Right lobe of liver (tissue), 6 donors: ENCODE measurements at regions not wholly inside any gene's neighbourhood (a gene's known extent, or its start where the extent isn't known, plus 50 kb on each side); places are given as distances from the start of the nearest gene placed in this dataset.
A peak's percentile ranks its signal among the peaks of the same experiment; 100 is the strongest.

Experiments
- ATAC-seq, 4 donors: fragments of 200-7000 bp; cut with Tn5 transposase; one replicate each; pipeline ENCODE4 v1.9.1; 2020; ENCODE audit warnings: mild to moderate bottlenecking in 4 of 4, moderate library complexity in 4 of 4
- DNase-seq, 3 donors: peaks; one replicate each; pipeline ENCODE4 v3.0.0-alpha.2; 2020
- H3K27ac ChIP-seq, 3 donors: fragments of 200-600 bp; one replicate each; pipeline ENCODE4 v1.8.0; 2022
- H3K27me3 ChIP-seq, 2 donors: fragments of 200-600 bp; one replicate each; pipeline ENCODE4 v1.8.0; 2022
- H3K36me3 ChIP-seq, 4 donors: fragments of 200-600 bp; sonication (generic) in 1 of 4; one replicate each; pipeline versions ENCODE4 v1.5.1 to v1.8.0; 2017 to 2022; ENCODE audit warnings: control low read depth in 1 of 4
- H3K4me1 ChIP-seq, 4 donors: fragments of 200-600 bp; sonication (generic) in 1 of 4; one replicate each; pipeline versions ENCODE4 v1.5.1 to v1.8.0; 2017 to 2022; ENCODE audit warnings: control low read depth in 1 of 4
- H3K4me3 ChIP-seq, 3 donors: fragments of 200-600 bp; one replicate each; pipeline ENCODE4 v1.8.0; 2022
- H3K9me3 ChIP-seq, 4 donors: fragments of 200-600 bp; sonication (generic) in 1 of 4; one replicate each; pipeline versions ENCODE4 v1.5.1 to v1.8.0; 2017 to 2022; ENCODE audit warnings: control low read depth in 1 of 4
- CTCF ChIP-seq, 4 donors: fragments of 200-600 bp in 3 of 4; fragments of 450-650 bp in 1 of 4; IDR thresholded peaks; one replicate each; pipeline versions ENCODE4 v1.5.1 to v1.8.0; 2016 to 2022; ENCODE audit warnings: antibody characterized with exemption in 4 of 4, mild to moderate bottlenecking in 2 of 4
- POLR2A ChIP-seq: fragments of 450-650 bp; IDR thresholded peaks from one replicate; pipeline ENCODE4 v1.6.1; 2017; ENCODE audit warnings: antibody characterized with exemption, mild to moderate bottlenecking
- WGBS: methylation state at CpG from one replicate; pipeline ENCODE4 v1.1.6; 2018; ENCODE audit warnings: low coverage, low lambda C conversion rate; ENCODE audit not compliant: insufficient coverage; ENCODE audit errors: missing lambda C conversion rate; 5-methylcytosine and 5-hydroxymethylcytosine counted together
- intact Hi-C, 2 donors: fragments of 100-400 bp; cut with DNase I; formaldehyde crosslinking; loops; one replicate each; pipeline versions ENCODE4 v1.11.2 to v1.14.1; 2022
- donor health status: DM: no; HTN: yes; CAD: no.
- donor health status: DM: no; HTN: no; CAD: no.
- donor health status: DM: no; HTN: no; CAD: no.
- donor health status: DM: no; HTN: yes; CAD: no.
- donor health status: DM: no; HTN: yes; CAD: no.

GRCh38 chr3:10555263-10555662 is 49.9 kb upstream of the ATP2B2 start:
- no peak for DNase-seq
- Histone ChIP-seq H3K9me3 (no peaks in the 10 kb centered on the region), H3K27ac (no peak overlapping the region), H3K36me3 (no peaks in the 10 kb centered on the region), H3K4me3 (no peak overlapping the region), H3K27me3 (no peaks in the 10 kb centered on the region), H3K4me1 (no peaks in the 10 kb centered on the region)
- intact Hi-C loops = no loop called here
- WGBS = 100% methylated on average over 1 of the region's 1 CpG
- no peak for ATAC-seq
- TF ChIP-seq CTCF (IDR thresholded peaks at IDR 0.05) (no peak), POLR2A (no peak)

- no peaks in the 10 kb centered on the region for H3K9me3 ChIP-seq
- intact Hi-C loops = no loop called here
- DNase-seq (peak in 1 of 3 donors; percentile 10), ATAC-seq (no peak)
- no peak overlapping the region for H3K4me3 ChIP-seq
- H3K27ac ChIP-seq = no peak overlapping the region
- WGBS = 80% methylated on average over 5 of the region's 7 CpGs
- no peak for TF ChIP-seq POLR2A
- TF ChIP-seq CTCF (IDR thresholded peaks at IDR 0.05) = no peak
- H3K36me3 ChIP-seq = no peaks in the 10 kb centered on the region
- H3K4me1 ChIP-seq = no peaks in the 10 kb centered on the region
- H3K27me3 ChIP-seq = no peaks in the 10 kb centered on the region
Measured at GRCh38 chr3:10556312-10556711, 50.9 kb upstream of the ATP2B2 start.

- Histone ChIP-seq H3K9me3 (no peaks in the 10 kb centered on the region), H3K4me1 (no peaks in the 10 kb centered on the region), H3K36me3 (no peaks in the 10 kb centered on the region), H3K27me3 (no peaks in the 10 kb centered on the region), H3K27ac (no peak overlapping the region), H3K4me3 (no peak overlapping the region)
- ATAC-seq (no peak), DNase-seq (peak in 1 of 3 donors; percentile 22)
- intact Hi-C loops = no loop called here
- 85% methylated on average over 7 of the region's 7 CpGs for WGBS
- no peak for TF ChIP-seq CTCF (IDR thresholded peaks at IDR 0.05)
- no peak for TF ChIP-seq POLR2A
Measured at GRCh38 chr3:10557250-10557649, 51.9 kb upstream of the ATP2B2 start.

- H3K4me3 ChIP-seq = no peak overlapping the region
- DNase-seq (peak in 1 of 3 donors; percentile 23), ATAC-seq (peak in 2 of 4 donors; percentile 19 to 37)
- no peaks in the 10 kb centered on the region for H3K9me3 ChIP-seq
- H3K27ac ChIP-seq = no peak overlapping the region
- H3K27me3 ChIP-seq = no peaks in the 10 kb centered on the region
- H3K36me3 ChIP-seq = no peaks in the 10 kb centered on the region
- 54% methylated on average over 5 of the region's 5 CpGs for WGBS
- H3K4me1 ChIP-seq = no peaks in the 10 kb centered on the region
- TF ChIP-seq CTCF (IDR thresholded peaks at IDR 0.05) (no peak), POLR2A (no peak)
- intact Hi-C loops = no loop called here
Measured at GRCh38 chr3:10557781-10558373, 52.5 kb upstream of the ATP2B2 start.

- no peak for DNase-seq
- H3K27ac ChIP-seq = no peak overlapping the region
- 45% methylated on average over 4 of the region's 4 CpGs for WGBS
- ATAC-seq = no peak
- no peaks in the 10 kb centered on the region for H3K4me1 ChIP-seq
- intact Hi-C loops = no loop called here
- TF ChIP-seq POLR2A (no peak), CTCF (IDR thresholded peaks at IDR 0.05) (no peak)
- H3K27me3 ChIP-seq = no peaks in the 10 kb centered on the region
- H3K9me3 ChIP-seq = no peaks in the 10 kb centered on the region
- H3K36me3 ChIP-seq = no peaks in the 10 kb centered on the region
- H3K4me3 ChIP-seq = no peak overlapping the region
Measured at GRCh38 chr3:10558736-10559135, 53.4 kb upstream of the ATP2B2 start.
